ENCODE measurements at regions not wholly inside any gene's neighbourhood (a gene's known extent, or its start where the extent isn't known, plus 50 kb on each side); places are given as distances from the start of the nearest gene placed in this dataset.

DNA sequence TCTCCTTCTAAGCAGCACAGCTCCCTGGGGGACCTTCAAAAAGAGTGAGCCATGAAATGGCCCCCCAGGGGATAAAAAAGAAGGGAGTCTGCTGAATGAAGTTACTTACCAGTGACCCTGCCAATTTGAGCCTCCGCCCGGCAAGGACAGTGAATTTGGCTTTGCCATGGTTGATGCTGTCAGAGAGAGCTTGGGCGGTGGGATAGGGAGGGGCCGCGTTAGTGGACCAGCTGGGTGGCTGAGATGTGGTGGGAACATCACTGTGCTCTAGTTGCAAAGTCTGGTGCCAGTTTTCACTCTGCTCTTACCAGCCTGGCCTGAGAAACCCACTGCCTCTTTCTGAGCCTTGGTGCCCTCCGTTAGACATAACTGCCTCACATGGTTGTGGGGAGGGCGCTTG is 114.6 kb downstream of the MRM1 start:
- Histone ChIP-seq H3K4me3 (ENCODE audit: low read depth in 1 of 2, low read length in 2 of 2) (no peak overlapping the region), H3K27me3 (ENCODE audit: insufficient read depth, low read length, poor library complexity) (peaks cover 6% of the 10 kb centered on the region), H3K9me3 (ENCODE audit: insufficient read depth, low read length, severe bottlenecking) (no peaks in the 10 kb centered on the region), H4K20me1 (ENCODE audit: insufficient read depth, low read length) (no peaks in the 10 kb centered on the region), H3K79me2 (ENCODE audit: insufficient read depth, low read length) (no peaks in the 10 kb centered on the region), H3K4me1 (ENCODE audit: insufficient read depth, low read length) (peaks cover 5% of the 10 kb centered on the region; the same call in 1 of the 2 replicates), H3K27ac (ENCODE audit: low read length) (no peak overlapping the region), H3K4me2 (ENCODE audit: insufficient read depth, low read length) (no peak overlapping the region), H3K9ac (ENCODE audit: low read depth, low read length) (no peak overlapping the region), H3K36me3 (ENCODE audit: insufficient read depth, low read length) (no peaks in the 10 kb centered on the region), H2AFZ (ENCODE audit: low read depth, low read length) (no peak overlapping the region)
- DNase-seq (no peak), ATAC-seq (ENCODE audit: insufficient read depth, low read depth) (no peak)
- TF ChIP-seq, protein P1, sequence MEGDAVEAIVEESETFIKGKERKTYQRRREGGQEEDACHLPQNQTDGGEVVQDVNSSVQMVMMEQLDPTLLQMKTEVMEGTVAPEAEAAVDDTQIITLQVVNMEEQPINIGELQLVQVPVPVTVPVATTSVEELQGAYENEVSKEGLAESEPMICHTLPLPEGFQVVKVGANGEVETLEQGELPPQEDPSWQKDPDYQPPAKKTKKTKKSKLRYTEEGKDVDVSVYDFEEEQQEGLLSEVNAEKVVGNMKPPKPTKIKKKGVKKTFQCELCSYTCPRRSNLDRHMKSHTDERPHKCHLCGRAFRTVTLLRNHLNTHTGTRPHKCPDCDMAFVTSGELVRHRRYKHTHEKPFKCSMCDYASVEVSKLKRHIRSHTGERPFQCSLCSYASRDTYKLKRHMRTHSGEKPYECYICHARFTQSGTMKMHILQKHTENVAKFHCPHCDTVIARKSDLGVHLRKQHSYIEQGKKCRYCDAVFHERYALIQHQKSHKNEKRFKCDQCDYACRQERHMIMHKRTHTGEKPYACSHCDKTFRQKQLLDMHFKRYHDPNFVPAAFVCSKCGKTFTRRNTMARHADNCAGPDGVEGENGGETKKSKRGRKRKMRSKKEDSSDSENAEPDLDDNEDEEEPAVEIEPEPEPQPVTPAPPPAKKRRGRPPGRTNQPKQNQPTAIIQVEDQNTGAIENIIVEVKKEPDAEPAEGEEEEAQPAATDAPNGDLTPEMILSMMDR (IDR thresholded peaks at IDR 0.05; ENCODE audit: borderline replicate concordance, extremely low read depth, low read length, poor library complexity, severe bottlenecking): no peak
- no peak for TF ChIP-seq EZH2 (IDR thresholded peaks at IDR 0.05; ENCODE audit: borderline replicate concordance, low read depth, low read length, severe bottlenecking)

DNA sequence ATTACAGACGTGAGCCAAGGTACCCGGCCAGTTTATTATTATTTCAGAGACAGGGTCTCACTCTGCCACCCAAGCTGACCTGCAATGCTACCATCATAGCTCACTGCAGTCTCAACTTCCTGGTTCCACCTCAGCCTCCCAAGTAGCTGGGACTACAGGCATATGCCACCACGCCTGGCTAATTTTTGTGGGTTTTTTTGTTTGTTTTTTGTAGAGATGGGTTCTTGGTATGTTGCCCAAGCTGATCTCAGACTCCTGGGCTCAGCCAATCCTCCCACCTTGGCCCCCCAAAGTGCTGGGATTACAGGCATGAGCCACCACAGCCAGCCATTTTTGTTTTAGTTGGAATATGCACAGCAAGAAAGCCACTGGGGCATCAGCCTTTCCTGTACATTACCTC is 115.7 kb downstream of the MRM1 start:
- H3K79me2 ChIP-seq (ENCODE audit: insufficient read depth, low read length): no peaks in the 10 kb centered on the region
- H3K4me1 ChIP-seq (ENCODE audit: insufficient read depth, low read length): peaks cover 16% of the 10 kb centered on the region
- no peak overlapping the region for H3K27ac ChIP-seq (ENCODE audit: low read length)
- H3K9ac ChIP-seq (ENCODE audit: low read depth, low read length): no peak overlapping the region
- no peak overlapping the region for H2AFZ ChIP-seq (ENCODE audit: low read depth, low read length)
- H3K4me2 ChIP-seq (ENCODE audit: insufficient read depth, low read length): no peak overlapping the region
- TF ChIP-seq EZH2 (IDR thresholded peaks at IDR 0.05; ENCODE audit: borderline replicate concordance, low read depth, low read length, severe bottlenecking): no peak
- TF ChIP-seq, protein P1 (IDR thresholded peaks at IDR 0.05; ENCODE audit: borderline replicate concordance, extremely low read depth, low read length, poor library complexity, severe bottlenecking): no peak
- H3K9me3 ChIP-seq (ENCODE audit: insufficient read depth, low read length, severe bottlenecking): no peaks in the 10 kb centered on the region
- DNase-seq: no peak
- H3K27me3 ChIP-seq (ENCODE audit: insufficient read depth, low read length, poor library complexity): peaks cover 3% of the 10 kb centered on the region
- H4K20me1 ChIP-seq (ENCODE audit: insufficient read depth, low read length): no peaks in the 10 kb centered on the region
- no peaks in the 10 kb centered on the region for H3K36me3 ChIP-seq (ENCODE audit: insufficient read depth, low read length)
- no peak for ATAC-seq (ENCODE audit: insufficient read depth, low read depth)
- no peak overlapping the region for H3K4me3 ChIP-seq (ENCODE audit: low read depth in 1 of 2, low read length in 2 of 2)

DNA sequence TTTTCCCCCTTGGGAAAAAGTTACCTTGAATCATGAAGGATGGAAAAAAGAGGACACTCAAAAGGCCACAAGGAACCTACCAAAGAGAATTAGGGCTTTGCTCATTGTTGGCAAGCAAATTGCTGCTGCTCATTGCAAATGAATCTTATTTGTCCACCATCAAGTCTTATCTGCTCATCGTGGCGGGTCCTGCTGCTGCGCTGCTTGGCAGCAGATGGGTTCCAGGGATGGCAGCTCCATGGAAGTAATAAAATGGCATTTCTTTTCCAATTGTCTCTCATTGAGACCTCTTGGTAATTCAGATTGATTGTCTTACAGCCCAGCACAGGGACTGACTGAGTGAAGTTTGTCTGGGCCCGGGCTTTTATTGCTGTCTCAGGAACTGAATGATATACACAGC is 118.7 kb downstream of the MRM1 start:
- no peak overlapping the region for H3K4me2 ChIP-seq (ENCODE audit: insufficient read depth, low read length)
- no peak overlapping the region for H2AFZ ChIP-seq (ENCODE audit: low read depth, low read length)
- no peak for DNase-seq
- TF ChIP-seq EZH2 (IDR thresholded peaks at IDR 0.05; ENCODE audit: borderline replicate concordance, low read depth, low read length, severe bottlenecking): no peak
- TF ChIP-seq, protein P1 (IDR thresholded peaks at IDR 0.05; ENCODE audit: borderline replicate concordance, extremely low read depth, low read length, poor library complexity, severe bottlenecking): no peak
- no peaks in the 10 kb centered on the region for H4K20me1 ChIP-seq (ENCODE audit: insufficient read depth, low read length)
- ATAC-seq (ENCODE audit: insufficient read depth, low read depth): no peak
- no peaks in the 10 kb centered on the region for H3K27me3 ChIP-seq (ENCODE audit: insufficient read depth, low read length, poor library complexity)
- H3K4me3 ChIP-seq (ENCODE audit: low read depth in 1 of 2, low read length in 2 of 2): no peak overlapping the region
- no peak overlapping the region for H3K27ac ChIP-seq (ENCODE audit: low read length)
- H3K4me1 ChIP-seq (ENCODE audit: insufficient read depth, low read length): peaks cover 28% of the 10 kb centered on the region
- no peaks in the 10 kb centered on the region for H3K9me3 ChIP-seq (ENCODE audit: insufficient read depth, low read length, severe bottlenecking)
- no peaks in the 10 kb centered on the region for H3K36me3 ChIP-seq (ENCODE audit: insufficient read depth, low read length)
- H3K79me2 ChIP-seq (ENCODE audit: insufficient read depth, low read length): no peaks in the 10 kb centered on the region
- H3K9ac ChIP-seq (ENCODE audit: low read depth, low read length): no peak overlapping the region

All from DND-41 (cell line).